ENCODE measurements at regions not wholly inside any gene's neighbourhood (a gene's known extent, or its start where the extent isn't known, plus 50 kb on each side); places are given as distances from the start of the nearest gene placed in this dataset.

DNA sequence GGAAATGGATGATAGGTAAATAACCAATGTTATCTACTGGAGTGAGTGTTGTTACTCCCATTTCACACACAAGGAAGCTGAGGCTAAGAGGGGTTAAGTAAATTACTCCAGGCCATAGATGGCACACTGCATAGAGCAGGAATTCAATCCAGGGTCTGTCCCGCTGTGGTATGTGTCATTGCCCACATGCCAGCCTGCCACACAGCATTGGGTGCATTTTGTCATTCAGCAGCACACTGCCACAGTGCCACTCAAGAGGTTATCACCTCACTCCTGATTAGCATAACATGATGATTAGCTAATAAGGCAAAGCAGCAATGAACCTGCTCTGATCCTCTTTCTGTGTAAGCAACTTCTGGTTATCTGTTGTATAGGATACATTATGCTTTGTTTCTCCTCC is 157.4 kb upstream of the CTNNB1 start:
- DNase-seq (ENCODE audit: low spot score): no peak

DNA sequence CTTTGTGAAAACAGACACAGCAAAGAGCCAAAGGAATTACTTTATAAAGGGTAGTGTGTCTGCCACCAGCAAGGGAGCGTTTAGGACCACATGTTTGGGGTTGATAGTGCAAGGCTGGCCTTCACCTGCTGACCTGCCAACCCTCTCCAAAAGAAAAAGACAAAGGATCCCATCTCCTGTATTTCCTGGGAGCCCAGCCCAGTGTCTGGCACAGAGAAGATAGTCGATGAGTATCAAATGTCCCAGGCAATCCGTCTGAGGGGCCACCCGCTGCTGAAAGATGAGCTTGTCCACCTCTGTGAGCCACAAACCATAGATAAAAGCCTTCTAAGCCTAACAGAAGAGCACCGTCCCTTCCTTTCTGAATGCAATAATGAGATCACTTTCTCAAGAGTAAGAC is 154.8 kb upstream of the CTNNB1 start:
- DNase-seq (ENCODE audit: low spot score): no peak

DNA sequence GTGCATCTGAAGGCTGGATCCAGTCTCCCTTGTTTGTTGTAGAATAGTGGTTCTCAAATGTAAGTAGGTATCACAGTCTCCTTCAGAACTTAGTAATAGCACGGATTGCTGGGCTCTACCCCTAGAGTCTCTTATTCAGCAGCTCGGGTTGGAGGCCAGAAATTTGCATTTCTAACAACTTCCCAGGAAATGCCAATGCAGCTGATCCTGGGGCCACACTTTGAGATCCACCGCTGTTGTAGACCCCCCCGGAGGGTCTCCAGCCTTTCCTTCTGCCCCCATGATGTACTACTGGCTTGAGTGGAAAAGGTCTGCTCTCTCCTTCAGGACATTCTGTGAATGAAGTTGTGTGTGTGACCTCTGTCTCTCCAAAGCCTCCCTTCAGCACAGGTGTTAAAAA is 153.8 kb upstream of the CTNNB1 start:
- DNase-seq (ENCODE audit: low spot score): no peak

DNA sequence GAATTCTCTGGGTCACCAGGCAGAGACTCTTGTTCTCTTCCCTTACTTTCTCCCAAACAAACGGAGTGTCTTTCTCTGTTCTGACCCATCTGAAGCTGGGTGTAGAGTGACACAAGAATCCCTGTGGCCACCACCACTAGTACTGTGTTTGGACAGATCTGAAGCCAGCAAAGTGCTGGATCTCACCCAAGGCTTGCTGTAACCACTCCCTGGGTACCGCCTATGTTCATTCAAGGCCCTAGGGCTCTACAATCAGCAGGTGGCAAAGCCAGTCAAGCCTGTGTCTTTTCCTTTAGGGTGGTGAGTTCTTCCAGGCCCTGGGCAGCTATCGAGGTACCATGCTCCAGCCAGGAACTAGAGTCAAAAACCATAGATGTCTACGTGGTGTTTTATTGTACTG is 149.2 kb upstream of the CTNNB1 start:
- DNase-seq (ENCODE audit: low spot score): no peak

DNA sequence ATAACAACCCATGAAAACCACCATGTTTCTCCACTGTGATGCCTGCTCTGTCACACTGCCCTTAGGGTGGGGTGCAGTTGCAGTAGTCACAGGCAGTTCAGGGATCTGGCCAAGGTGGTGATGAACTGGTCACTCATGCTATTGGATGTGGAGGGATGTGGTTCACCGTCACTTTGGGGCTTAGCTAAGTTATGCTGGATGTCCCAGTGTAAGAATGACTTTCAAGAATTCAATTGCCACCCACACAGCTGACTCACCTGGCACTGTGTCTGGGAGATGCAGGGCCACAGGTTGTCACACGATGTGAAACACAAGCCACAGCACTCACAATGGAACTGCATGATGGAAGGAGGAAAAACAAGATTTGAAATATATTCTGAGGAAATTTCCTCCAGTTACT is 146.1 kb upstream of the CTNNB1 start:
- DNase-seq (ENCODE audit: low spot score): no peak

DNA sequence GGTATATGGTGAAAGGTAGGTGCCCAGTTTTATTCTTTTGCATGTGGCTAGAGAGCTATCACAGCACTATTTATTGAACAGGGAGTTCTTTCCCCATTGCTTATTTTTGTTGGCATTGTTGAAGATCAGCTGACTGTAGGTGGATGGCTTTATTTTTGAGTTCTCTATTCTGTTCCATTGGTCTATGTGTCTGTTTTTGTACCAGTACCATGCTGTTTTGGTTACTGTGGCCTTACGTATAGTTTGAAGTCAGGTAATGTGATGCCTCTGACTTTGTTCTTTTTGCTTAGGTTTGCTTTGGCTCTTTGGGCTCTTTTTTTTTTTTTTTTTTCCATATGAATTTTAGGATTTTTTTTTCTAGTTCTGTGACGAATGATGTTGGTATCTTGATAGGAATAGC is 139.2 kb upstream of the CTNNB1 start:
- no peak for DNase-seq (ENCODE audit: low spot score)

DNA sequence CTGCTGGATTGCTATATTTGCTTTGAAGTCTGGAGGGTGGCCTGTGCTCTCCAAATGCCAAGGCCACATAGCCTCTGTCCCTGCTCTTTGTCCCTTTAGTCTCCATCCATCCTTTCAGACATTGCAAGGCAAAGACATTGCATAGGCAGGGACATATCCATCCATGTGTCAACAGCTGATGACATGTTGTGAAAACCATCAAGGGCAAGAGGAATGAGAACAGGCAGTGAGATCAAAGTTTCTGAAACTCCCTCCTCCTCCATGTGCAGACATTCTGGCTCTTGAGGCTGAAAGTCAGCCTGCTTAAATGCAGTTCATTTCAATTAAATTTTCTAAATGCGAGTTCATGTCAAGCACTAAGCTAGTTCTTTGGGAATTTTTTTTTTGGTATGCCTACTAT is 135.2 kb upstream of the CTNNB1 start:
- no peak for DNase-seq (ENCODE audit: low spot score)

DNA sequence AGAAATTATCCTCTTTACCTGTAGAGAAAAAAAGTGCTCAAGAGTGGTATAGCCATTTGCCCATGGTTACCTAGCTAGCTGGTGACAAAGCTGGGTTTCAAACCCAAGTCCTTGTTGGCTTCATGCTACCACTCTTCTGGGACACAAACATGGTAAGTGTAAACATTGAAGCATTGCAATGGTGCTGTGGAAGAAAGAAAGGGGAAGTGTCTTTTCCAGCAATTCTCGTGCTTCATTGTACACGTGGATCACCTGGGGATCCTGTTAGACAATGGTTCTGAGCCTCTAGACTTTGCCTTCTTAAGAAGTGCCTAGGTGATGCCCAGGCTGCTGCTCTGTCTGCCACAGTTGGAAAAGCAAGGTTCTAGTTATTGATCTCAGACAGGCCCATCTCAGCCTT is 134.8 kb upstream of the CTNNB1 start:
- DNase-seq (ENCODE audit: low spot score): no peak

DNA sequence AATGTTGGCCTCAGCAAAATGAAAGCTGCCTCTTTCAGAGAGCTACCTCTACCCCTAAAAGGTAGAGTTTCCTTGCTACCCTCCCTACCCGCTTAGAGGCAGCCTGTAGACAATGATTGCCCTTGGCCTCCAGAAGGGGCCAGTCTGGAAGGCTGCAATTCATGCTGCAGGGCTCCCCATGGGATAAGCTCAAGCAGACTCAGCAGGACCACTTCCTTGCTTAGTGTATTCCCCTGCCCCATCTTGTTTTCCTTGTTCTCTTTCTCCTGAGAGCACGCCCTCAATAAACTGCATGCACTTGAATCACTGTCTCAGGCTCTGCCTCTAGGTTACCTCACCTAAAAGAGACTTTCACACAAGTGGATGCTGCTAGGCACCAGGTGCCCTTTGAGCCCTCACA is 134.0 kb upstream of the CTNNB1 start:
- no peak for DNase-seq (ENCODE audit: low spot score)

DNA sequence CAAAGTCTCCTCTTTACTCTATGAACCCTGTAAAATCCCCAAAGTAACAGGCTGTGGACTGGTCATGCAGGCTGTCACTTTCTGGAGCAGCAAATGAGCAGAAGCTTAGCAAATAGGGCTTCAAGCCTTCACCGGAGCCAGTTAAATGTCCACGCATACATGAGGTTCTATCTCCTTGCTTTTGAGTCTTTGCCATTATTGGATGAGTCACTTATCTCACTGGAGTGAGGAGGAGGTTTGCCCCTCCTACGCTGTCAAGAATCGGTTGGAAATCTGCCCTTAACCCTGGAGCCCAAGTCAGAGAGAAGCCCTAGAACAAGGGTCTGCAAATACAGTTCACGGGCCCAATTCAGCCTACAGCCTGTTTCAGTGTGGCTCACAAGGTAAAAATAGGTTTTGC is 126.1 kb upstream of the CTNNB1 start:
- no peak for DNase-seq (ENCODE audit: low spot score)

DNA sequence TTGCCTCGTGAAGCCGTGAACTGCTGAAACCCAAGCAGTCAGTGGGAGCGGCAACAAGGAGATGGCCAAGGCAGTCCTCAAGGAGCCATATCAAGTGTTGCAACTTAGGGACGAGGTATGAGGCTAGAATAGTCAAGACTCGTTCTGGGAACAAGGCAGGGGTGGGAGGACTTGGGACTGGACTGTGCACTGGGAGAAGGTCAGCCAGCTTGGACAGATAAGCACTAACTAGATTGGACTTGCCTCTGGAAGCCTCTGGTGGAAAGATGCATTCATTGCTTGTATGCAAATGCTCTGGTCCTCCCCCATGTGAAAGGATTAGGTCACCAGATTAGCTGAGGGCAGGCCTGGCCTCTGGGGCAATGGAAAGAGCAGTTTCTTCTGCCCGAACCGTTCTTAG is 123.3 kb upstream of the CTNNB1 start:
- DNase-seq (ENCODE audit: low spot score): peak; percentile 1

DNA sequence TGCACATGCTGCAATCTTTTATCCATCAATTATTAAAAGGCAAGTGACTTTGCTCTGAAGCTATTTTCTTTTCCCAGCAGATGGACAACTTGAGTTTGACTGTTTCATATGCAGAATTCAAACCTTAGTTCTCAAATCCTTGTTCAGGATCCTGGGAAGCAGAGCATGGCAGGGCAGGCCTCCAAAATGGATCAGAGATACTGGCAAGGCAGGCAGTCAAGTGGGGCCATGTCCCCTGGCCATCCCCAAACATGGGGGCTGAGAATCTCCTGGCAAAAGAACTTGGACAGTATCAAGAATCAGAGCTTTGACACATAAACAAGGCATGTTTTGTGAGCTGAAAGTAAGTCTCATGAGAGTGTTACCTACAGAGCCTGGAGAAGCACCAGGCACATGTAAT is 122.9 kb upstream of the CTNNB1 start:
- no peak for DNase-seq (ENCODE audit: low spot score)

DNA sequence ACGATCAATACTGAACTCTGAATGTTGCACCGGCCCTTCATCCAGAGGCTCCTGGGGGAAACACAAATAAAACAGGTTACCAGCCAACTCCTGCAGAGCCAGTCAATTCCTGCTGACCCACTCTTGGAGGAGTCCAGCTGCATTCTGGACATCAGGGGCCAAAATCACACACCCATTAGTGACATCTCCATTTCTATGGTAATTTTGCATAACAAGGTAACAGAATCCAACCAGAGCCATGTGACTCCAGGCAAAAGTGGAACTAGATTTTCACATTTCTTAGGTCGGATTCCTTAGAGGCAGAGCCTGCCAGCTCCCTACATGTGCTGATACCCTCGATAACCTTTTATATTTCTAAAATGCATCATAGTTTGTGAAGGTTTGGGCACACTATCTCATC is 119.2 kb upstream of the CTNNB1 start:
- DNase-seq (ENCODE audit: low spot score): no peak

DNA sequence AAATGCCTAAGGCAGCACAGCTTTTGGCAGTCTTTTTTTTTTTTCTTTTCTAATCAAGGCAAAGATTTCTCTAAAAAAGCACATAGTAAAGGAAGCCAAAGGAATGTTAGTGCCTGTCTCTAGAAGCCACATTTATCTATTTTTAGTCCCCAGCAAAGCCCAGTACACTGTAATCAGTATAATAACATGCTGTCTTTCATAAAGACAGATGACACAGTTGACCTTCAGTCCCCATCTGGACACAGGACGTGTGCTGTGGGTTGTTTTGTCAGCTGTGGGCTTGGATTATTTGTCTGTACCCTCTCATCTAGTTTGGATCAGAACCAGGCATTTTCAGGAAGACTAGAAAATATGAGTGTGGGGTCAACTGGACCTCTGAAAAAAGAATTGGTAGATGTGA is 110.4 kb upstream of the CTNNB1 start:
- DNase-seq (ENCODE audit: low spot score): no peak

DNA sequence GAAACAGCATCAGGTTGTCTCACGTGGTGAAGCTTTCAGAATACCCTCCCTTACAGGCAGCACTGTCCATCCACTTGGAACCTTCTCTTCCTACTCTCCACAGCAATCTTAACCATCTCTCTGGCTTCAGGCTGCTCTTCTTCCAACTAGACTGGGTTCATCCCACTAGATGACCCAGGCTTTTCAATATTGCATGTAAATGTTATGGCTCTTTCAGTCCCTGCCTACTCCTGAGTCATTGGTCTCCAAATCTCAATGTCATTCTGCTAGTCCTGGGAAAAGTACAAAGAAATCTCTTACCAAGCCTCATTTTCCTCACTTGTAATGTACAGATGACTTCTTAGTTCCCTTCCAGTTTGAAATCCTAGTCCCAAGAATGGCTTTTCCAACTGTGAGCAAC is 109.7 kb upstream of the CTNNB1 start:
- DNase-seq (ENCODE audit: low spot score): no peak

DNA sequence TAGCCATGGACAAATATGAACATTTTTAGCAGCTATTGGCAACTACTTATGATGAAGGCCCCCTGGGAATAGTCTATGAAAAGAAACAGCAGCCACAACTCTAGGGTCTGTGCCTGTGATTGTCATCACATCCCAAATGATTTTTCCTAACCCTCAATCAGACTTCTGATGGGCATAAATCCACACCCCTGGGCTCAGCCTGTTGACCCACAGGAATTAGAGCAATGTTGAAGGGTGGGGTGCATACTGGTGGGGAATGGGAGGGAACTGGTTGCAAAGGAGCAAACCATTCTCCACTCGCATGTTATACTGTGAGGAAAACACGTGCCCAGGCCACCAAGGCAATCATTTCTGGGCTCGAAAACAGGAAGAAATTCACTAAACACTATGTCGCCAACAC is 106.5 kb upstream of the CTNNB1 start:
- DNase-seq (ENCODE audit: low spot score): no peak

DNA sequence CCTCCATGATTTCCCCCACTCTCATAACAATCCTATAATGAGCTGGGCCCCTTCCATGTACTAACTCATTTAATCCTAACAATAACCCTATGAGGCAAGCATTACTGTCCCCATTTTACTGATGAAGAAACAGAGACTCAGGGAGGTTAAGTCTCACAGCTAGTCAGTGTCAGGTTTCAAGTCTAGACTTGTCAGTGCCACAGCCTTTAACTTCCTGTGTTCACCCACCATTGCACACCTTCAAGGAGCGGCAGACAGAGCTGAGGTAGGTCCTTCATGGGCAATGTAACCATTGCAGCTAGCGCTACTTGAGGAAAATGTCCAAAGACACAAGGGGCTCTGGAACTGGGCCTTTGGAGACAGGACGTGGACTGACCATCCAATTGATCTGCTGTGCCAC is 105.8 kb upstream of the CTNNB1 start:
- DNase-seq (ENCODE audit: low spot score): no peak

DNA sequence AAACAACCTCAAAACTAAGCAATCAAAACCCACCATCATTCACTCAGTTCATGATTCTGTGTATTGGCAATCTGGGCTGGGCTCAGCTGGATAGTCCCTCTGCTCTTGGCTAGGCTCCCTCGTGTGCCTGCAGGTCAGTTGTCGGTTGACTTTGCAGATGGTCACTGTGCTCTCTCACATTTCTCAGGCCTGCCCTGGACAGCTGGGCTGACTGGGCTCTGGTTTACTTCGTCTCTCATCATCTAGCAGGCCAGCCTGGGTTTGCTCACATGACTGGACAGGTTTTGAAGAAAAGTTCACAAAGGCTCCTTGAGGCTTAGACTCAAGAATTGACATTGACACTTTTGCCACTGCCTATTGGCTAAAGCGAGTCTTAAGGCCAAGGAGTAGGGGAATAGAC is 105.0 kb upstream of the CTNNB1 start:
- DNase-seq (ENCODE audit: low spot score): no peak

DNA sequence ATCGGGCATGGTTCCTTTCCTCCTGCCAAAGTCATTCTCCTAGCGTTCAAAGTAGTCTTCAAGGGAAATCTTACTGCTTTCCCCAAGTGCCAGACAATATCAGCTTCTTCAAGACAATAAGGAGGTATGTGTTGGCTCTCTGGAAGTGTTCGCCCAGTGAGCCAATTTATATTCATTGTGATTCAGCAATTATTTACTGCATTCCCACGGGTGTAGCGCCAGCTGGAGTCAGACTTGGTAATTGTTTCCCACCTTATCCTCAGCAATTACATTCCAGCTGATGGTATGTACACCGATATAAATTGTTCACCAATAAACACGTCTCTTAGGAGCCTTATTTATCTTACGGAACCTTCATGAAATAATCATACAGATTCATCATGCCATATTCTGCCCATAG is 103.6 kb upstream of the CTNNB1 start:
- DNase-seq (ENCODE audit: low spot score): no peak

DNA sequence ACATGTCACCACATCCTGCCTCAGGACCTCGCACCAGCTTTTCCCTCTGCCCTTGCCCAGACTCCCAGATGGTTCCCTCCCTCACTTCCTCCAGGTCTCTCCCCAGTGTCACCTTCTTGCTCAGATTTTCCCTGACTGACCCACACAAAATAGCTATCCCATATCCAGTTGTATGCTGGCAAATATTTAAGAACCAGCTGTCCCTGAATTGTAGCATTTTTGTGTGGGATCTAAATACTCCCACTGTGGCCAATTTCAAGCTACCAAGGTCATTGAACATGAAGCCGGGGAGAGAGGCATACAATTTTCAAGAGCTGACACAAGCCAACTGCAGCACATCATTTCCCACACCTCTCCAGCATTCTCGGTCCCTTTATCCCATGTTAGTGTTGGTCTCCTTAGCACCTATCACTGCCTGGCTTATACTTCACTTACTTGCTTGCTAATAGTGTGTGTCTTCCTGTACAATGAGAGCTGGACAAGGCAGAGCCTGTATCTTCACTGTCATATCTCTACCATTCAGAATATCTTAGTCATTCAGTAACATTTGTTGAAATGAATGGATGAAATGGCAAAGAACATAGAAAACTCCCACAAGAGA is 101.3 kb upstream of the CTNNB1 start:
- no peak for DNase-seq (ENCODE audit: low spot score)

DNA sequence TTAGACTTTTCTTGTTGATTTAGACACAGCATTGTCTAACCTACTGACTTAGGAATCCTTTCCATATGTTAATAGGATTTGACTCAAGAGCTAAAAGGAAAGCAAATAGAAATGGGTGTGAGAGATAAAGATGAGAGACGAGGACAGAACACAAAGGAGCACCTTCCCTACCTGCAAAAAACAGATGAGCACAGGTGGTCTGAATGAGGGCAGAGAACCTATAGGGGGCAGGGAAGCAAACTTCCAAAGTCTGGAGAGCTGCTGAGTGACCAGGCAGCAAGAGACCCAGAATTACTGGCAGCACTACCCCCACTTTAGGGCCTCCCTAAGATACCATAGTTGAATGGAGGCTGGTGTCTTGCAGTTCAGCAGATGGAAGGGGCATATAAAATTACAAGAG is 98.1 kb upstream of the CTNNB1 start:
- no peak for DNase-seq (ENCODE audit: low spot score)

DNA sequence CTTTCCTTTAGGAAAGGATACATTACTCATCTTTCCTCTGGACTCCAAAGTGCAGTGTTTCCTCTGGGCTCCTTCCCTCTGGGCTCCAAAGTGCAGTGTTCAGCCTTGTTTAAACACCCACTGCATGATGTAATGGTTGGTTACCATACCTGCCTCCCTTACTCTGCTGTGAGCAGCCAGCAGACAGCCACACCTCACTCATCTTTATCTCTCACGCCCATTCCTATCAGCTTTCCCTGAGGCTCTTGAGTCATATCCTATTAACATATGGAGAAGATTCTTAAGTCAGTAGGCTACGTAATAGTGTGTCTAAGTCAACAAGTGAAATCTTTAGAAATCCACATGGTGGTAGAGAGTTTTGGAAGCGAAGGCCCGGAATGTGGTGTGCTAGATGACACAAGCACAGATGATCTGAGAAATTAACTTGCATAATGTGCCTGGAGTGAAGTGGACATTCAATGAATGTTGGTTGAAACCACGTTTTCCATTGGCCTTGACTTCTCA is 97.2 kb upstream of the CTNNB1 start:
- no peak for DNase-seq (ENCODE audit: low spot score)

DNA sequence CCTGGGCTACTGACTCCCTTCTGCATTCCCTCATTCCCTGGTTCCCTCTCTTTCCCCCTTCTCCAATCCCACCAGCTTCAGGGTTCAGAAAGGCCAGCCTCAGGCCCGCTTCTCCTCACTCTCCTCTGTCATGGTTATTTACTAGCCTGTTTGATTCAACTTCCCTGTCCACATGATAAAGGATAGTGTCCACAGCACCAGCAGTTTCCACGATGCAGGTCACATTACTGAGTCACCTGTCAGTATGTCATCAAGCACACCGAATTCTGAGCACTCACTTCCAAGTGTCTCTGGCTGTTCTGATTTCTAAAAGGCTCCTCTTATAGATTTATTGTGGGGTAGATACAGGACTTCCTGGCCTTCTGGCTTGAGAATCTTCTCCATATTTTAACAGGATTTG is 96.6 kb upstream of the CTNNB1 start:
- DNase-seq (ENCODE audit: low spot score): no peak

DNA sequence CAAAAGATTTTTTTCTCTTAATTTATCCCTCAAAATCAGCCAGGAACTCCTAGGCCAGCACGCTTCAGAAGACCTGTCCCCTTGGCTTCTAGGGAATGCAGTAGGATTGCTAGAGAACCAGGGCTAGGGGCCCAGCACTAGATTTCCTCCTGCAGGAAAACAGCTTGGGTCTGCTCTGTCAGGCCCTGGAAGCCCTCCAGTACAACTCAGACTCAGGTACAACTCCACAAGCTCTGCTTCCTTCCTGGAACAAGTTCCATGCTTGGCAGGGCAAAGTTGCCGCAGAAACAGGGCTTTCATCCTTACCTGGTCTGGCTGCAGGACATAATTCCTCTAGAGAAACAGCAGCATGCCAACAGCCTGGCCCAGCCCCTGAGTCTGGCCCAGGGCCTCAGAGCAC is 96.1 kb upstream of the CTNNB1 start:
- no peak for DNase-seq (ENCODE audit: low spot score)

DNA sequence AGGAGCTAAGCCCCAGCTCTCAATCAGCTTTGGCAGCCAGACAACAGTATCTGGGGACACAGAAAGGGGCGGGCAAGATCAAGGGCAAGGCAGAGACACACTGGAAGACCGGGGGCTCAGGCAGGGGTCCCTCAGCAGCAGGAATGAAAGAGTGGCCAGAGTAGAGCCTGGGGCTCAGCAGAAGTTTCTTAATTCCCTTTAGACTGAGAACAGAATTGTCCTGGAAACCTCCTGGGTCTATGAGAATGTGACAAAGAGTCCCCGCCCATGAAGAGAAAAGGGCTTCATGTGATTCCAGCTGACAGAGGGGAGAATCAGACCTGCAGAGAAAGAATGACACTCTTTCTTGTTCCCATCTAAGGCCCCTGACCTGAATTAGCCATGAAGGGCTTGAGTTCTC is 95.2 kb upstream of the CTNNB1 start:
- DNase-seq (ENCODE audit: low spot score): no peak

Measured in RKO (cell line).